IPS-NIHi7 (cell line): ENCODE measurements at regions not wholly inside any gene's neighbourhood (a gene's known extent, or its start where the extent isn't known, plus 50 kb on each side); places are given as distances from the start of the nearest gene placed in this dataset.

Experiments
- DNase-seq: peaks from one replicate; pipeline ENCODE4 v3.0.0; 2012; ENCODE audit warnings: mixed read lengths; ENCODE audit errors: extremely low spot score

GRCh38 chr5:68709239-68709638 lies 384.6 kb upstream of the SLC30A5 start:
- no peak for DNase-seq

- DNase-seq = no peak
These were observed 383.3 kb upstream of the SLC30A5 start for GRCh38 chr5:68710514-68710913.

GRCh38 chr5:68711293-68712200 lies 382.3 kb upstream of the SLC30A5 start:
- no peak for DNase-seq

GRCh38 chr5:68714810-68715209 lies 379.0 kb upstream of the SLC30A5 start:
- no peak for DNase-seq

GRCh38 chr5:68720884-68721610 lies 372.8 kb upstream of the SLC30A5 start:
- no peak for DNase-seq

GRCh38 chr5:68722357-68722756 lies 371.5 kb upstream of the SLC30A5 start:
- DNase-seq = no peak

GRCh38 chr5:68725905-68726683 lies 367.7 kb upstream of the SLC30A5 start:
- no peak for DNase-seq

- DNase-seq = no peak
These were observed 365.9 kb upstream of the SLC30A5 start for GRCh38 chr5:68727931-68728330.

- no peak for DNase-seq
These were observed 364.1 kb upstream of the SLC30A5 start for GRCh38 chr5:68729678-68730077.

- DNase-seq = no peak
These were observed 363.4 kb upstream of the SLC30A5 start for GRCh38 chr5:68730220-68730978.

GRCh38 chr5:68730979-68731654 lies 362.7 kb upstream of the SLC30A5 start:
- no peak for DNase-seq

GRCh38 chr5:68732251-68732650 lies 361.6 kb upstream of the SLC30A5 start:
- no peak for DNase-seq

GRCh38 chr5:68734781-68735180 lies 359.0 kb upstream of the SLC30A5 start:
- no peak for DNase-seq

GRCh38 chr5:68738236-68738635 lies 355.6 kb upstream of the SLC30A5 start:
- DNase-seq = no peak

- DNase-seq = no peak
These were observed 355.0 kb upstream of the SLC30A5 start for GRCh38 chr5:68738841-68739240.

GRCh38 chr5:68739752-68740151 lies 354.1 kb upstream of the SLC30A5 start:
- DNase-seq = no peak

- no peak for DNase-seq
These were observed 353.4 kb upstream of the SLC30A5 start for GRCh38 chr5:68740226-68740910.

- DNase-seq = no peak
These were observed 349.6 kb upstream of the SLC30A5 start for GRCh38 chr5:68744206-68744605.

GRCh38 chr5:68745448-68745847 lies 348.4 kb upstream of the SLC30A5 start:
- no peak for DNase-seq

GRCh38 chr5:68746220-68746619 lies 347.6 kb upstream of the SLC30A5 start:
- no peak for DNase-seq
